Uterus (tissue), 3 donors: ENCODE measurements at regions not wholly inside any gene's neighbourhood (a gene's known extent, or its start where the extent isn't known, plus 50 kb on each side); places are given as distances from the start of the nearest gene placed in this dataset.
"Not testable (repeated sequence)": the region's sequence is repeated elsewhere in the genome, so short reads cannot be mapped to it uniquely, and the experiment has no call there.

Experiments used
- DNase-seq, 2 donors: peaks; one replicate each; pipeline ENCODE4 v3.0.0-alpha.2; 2019 to 2020
- H3K27ac ChIP-seq, 2 donors: fragments of 200-600 bp; sonication (generic); 1 replicate in 1 of 2; 2 replicates in 1 of 2; pipeline ENCODE4 v1.5.1; 2016 to 2018
- H3K27me3 ChIP-seq, 2 donors: fragments of 200-600 bp; sonication (generic); one replicate each; pipeline ENCODE4 v1.5.1; 2018 to 2019; ENCODE audit warnings: control low read depth in 1 of 2
- H3K36me3 ChIP-seq, 2 donors: fragments of 200-600 bp; sonication (generic); one replicate each; pipeline ENCODE4 v1.5.1; 2019; ENCODE audit warnings: control low read depth in 1 of 2
- H3K4me1 ChIP-seq, 2 donors: fragments of 200-600 bp; sonication (generic); one replicate each; pipeline ENCODE4 v1.5.1; 2018 to 2019; ENCODE audit warnings: control low read depth in 1 of 2
- H3K4me3 ChIP-seq, 2 donors: fragments of 200-600 bp; sonication (generic); 1 replicate in 1 of 2; 2 replicates in 1 of 2; pipeline ENCODE4 v1.5.1; 2018 to 2019; ENCODE audit warnings: mild to moderate bottlenecking in 1 of 2
- H3K9me3 ChIP-seq, 2 donors: fragments of 200-600 bp; sonication (generic); one replicate each; pipeline ENCODE4 v1.5.1; 2019; ENCODE audit warnings: control low read depth in 1 of 2
- POLR2A ChIP-seq, 2 donors: fragments of 450-650 bp; IDR thresholded peaks; one replicate each; pipeline ENCODE4 v1.6.1; 2016; ENCODE audit warnings: antibody characterized with exemption in 2 of 2, mild to moderate bottlenecking in 1 of 2, moderate library complexity in 1 of 2
- intact Hi-C: fragments of 100-400 bp; cut with DNase I; formaldehyde crosslinking; loops from one replicate; pipeline ENCODE4 v1.15.1; 2023; ENCODE audit warnings: low total_unique reads
- TF ChIP-seq, protein P1 (sequence below), 4 experiments: fragments of 200-600 bp in 2 of 4; fragments of 450-650 bp in 2 of 4; sonication (generic) in 2 of 4; IDR thresholded peaks; one replicate each; pipeline ENCODE4 v1.5.1; 2016 to 2019; ENCODE audit warnings: antibody characterized with exemption in 4 of 4, mild to moderate bottlenecking in 2 of 4, moderate library complexity in 1 of 4
- donor health status: DM: yes; HTN: yes; CAD: no.

GRCh38 chr7:35945621-35946020 lies 144.8 kb downstream of the SEPTIN7 start:
- H3K4me3 ChIP-seq, intact Hi-C loops, H3K27me3 ChIP-seq, H3K4me1 ChIP-seq, H3K27ac ChIP-seq, H3K9me3 ChIP-seq, H3K36me3 ChIP-seq, DNase-seq: not testable (repeated sequence)

DNA sequence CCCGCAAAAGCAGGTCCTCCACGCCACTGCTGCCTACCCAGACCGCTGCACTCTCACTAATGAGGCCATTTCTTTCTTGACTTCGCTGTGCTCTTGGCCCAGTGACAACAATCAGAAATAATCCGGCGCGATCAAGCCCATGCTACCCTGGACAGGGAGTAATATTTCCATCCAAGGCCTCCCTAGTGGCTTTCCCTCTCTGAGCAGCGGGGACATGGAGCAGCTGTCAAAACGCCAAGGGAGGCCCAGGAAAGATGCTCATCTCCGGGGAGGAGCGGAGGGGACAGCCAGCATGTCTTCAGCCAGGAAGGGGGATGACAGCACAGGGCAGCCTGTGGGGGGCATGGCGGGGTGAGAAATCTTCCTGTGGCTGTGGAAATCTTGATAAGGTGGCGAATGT lies 154.9 kb downstream of the SEPTIN7 start:
- H3K4me1 ChIP-seq, DNase-seq, H3K27me3 ChIP-seq, intact Hi-C loops, H3K9me3 ChIP-seq, H3K36me3 ChIP-seq, H3K27ac ChIP-seq, H3K4me3 ChIP-seq: not testable (repeated sequence)

DNA sequence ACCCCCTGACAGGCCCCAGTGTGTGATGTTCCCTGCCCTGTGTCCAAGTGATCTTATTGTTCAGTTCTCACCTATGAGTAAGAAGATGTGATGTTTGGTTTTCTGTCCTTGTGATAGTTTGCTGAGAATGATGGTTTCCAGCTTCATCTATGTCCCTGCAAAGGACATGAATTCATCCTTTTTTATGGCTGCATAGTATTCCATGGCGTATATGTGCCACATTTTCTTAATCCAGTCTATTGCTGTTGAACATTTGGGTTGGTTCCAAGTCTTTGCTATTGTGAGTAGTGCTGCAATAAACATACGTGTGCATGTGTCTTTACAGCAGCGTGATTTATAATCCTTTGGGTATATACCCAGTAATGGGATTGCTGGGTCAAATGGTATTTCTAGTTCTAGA lies 156.1 kb downstream of the SEPTIN7 start:
- H3K4me3 ChIP-seq, DNase-seq, H3K4me1 ChIP-seq, H3K27ac ChIP-seq, H3K9me3 ChIP-seq, H3K27me3 ChIP-seq, intact Hi-C loops, H3K36me3 ChIP-seq: not testable (repeated sequence)

DNA sequence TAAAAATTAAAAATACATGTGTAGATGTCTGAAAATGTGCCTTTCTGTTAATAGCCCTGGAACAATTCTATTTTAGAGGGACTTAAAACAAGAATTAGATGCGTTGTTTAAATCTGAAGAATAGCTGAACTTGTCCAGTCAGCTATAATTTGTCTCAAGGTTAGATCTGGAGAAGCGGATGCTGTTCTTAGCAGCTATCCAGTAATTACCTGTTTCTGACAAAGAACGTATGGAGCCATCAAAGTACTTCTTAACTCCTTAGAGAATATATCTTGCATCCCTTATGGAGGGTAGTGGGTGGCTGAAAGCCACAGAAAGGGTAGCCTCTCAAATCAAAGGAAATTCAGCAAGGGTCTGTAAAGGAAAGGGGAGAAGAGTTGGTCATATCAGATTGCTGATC lies 160.4 kb downstream of the SEPTIN7 start:
- DNase-seq, H3K27me3 ChIP-seq, H3K36me3 ChIP-seq, H3K9me3 ChIP-seq, H3K4me1 ChIP-seq, H3K27ac ChIP-seq, H3K4me3 ChIP-seq, intact Hi-C loops: not testable (repeated sequence)

- H3K36me3 ChIP-seq, H3K4me3 ChIP-seq, H3K4me1 ChIP-seq, H3K9me3 ChIP-seq, intact Hi-C loops, DNase-seq, H3K27ac ChIP-seq, H3K27me3 ChIP-seq: not testable (repeated sequence)
These were observed 161.8 kb downstream of the SEPTIN7 start for GRCh38 chr7:35962607-35963006.

- intact Hi-C loops: no loop called here
- no peaks in the 10 kb centered on the region for H3K27me3 ChIP-seq
- no peak overlapping the region for H3K4me3 ChIP-seq
- no peak for TF ChIP-seq POLR2A (IDR thresholded peaks at IDR 0.05)
- TF ChIP-seq, protein P1, sequence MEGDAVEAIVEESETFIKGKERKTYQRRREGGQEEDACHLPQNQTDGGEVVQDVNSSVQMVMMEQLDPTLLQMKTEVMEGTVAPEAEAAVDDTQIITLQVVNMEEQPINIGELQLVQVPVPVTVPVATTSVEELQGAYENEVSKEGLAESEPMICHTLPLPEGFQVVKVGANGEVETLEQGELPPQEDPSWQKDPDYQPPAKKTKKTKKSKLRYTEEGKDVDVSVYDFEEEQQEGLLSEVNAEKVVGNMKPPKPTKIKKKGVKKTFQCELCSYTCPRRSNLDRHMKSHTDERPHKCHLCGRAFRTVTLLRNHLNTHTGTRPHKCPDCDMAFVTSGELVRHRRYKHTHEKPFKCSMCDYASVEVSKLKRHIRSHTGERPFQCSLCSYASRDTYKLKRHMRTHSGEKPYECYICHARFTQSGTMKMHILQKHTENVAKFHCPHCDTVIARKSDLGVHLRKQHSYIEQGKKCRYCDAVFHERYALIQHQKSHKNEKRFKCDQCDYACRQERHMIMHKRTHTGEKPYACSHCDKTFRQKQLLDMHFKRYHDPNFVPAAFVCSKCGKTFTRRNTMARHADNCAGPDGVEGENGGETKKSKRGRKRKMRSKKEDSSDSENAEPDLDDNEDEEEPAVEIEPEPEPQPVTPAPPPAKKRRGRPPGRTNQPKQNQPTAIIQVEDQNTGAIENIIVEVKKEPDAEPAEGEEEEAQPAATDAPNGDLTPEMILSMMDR (IDR thresholded peaks at IDR 0.05): no peak
- no peak for DNase-seq
- H3K36me3 ChIP-seq: no peaks in the 10 kb centered on the region
- no peaks in the 10 kb centered on the region for H3K9me3 ChIP-seq
- H3K27ac ChIP-seq: no peak overlapping the region
- H3K4me1 ChIP-seq: no peaks in the 10 kb centered on the region
These were observed 166.7 kb downstream of the SEPTIN7 start for GRCh38 chr7:35967366-35968139.

- TF ChIP-seq POLR2A (IDR thresholded peaks at IDR 0.05): no peak
- TF ChIP-seq, protein P1 (IDR thresholded peaks at IDR 0.05): no peak
- H3K27me3 ChIP-seq: no peaks in the 10 kb centered on the region
These were observed 167.5 kb downstream of the SEPTIN7 start for GRCh38 chr7:35968140-35968940.

More at GRCh38 chr7:35968140-35968940, 167.5 kb downstream of the SEPTIN7 start:
- Histone ChIP-seq H3K9me3 (no peaks in the 10 kb centered on the region), H3K4me1 (no peaks in the 10 kb centered on the region), H3K36me3 (no peaks in the 10 kb centered on the region), H3K4me3 (no peak overlapping the region), H3K27ac (no peak overlapping the region)
- DNase-seq: no peak
- intact Hi-C loops: no loop called here
